HCT116 (cell line): ENCODE measurements at regions not wholly inside any gene's neighbourhood (a gene's known extent, or its start where the extent isn't known, plus 50 kb on each side); places are given as distances from the start of the nearest gene placed in this dataset.

Experiments used
- ATAC-seq: fragments of 200-7000 bp; cut with Tn5 transposase; 2 replicates; pipeline ENCODE4 v1.9.1; 2020; ENCODE audit warnings: mild to moderate bottlenecking, moderate library complexity
- BruUV-seq: library from RNA; stranded (reverse); fragments of 400-500 nt; replicated peaks from 2 replicates; lab custom pipeline; 2021; lab: Mats Ljungman, UMichigan
- CTCF ChIA-PET: fragments of 300-600 bp; sonication (Branson Sonifier 250); formaldehyde crosslinking; loops from one replicate; lab custom pipeline; 2021; ENCODE audit warnings: antibody characterized with exemption; lab: Charles Lee
- POLR2A ChIA-PET: fragments of 300-600, 350-600 bp; sonication (Branson Sonifier 250); formaldehyde crosslinking; loops from one replicate; lab custom pipeline; 2021; ENCODE audit warnings: antibody characterized with exemption; lab: Charles Lee
- RAD21 ChIA-PET, 2 experiments: fragments of 300-600 bp; sonication (Branson Sonifier 250); formaldehyde crosslinking; loops; one replicate each; lab custom pipeline; 2023; ENCODE audit warnings: low total read pairs in 2 of 2; ENCODE audit not compliant: uncharacterized antibody in 2 of 2, unreplicated experiment in 2 of 2, low non-redundant PET in 1 of 2; lab: Charles Lee
- DNase-seq: peaks from one replicate; pipeline ENCODE4 v3.0.0-alpha.2; 2010; ENCODE audit warnings: low read depth, low spot score
- H2AFZ ChIP-seq: fragments of 200-600 bp; shearing (Covaris generic), sonication (generic); 2 replicates; pipeline ENCODE4 v1.6.1; 2017; ENCODE audit warnings: low read depth, mixed run types, mixed read lengths, antibody characterized with exemption, low read length; ENCODE audit not compliant: poor library complexity, severe bottlenecking
- H3K27ac ChIP-seq: 2 replicates; pipeline ENCODE4 v1.5.1; 2012; ENCODE audit warnings: low read depth, low read length
- H3K27me3 ChIP-seq: fragments of 200-600 bp; sonication (generic); 2 replicates; pipeline ENCODE4 v1.6.1; 2016; ENCODE audit warnings: mixed run types, low read length, mixed read lengths; ENCODE audit not compliant: insufficient read depth
- H3K36me3 ChIP-seq, 2 experiments: fragments of 200-500 bp in 1 of 2; fragments of 200-600 bp in 1 of 2; sonication (Bioruptor generic) in 1 of 2; sonication (generic) in 1 of 2; 2 replicates each; pipeline versions ENCODE4 v1.5.1 to v1.6.1; 2014 to 2016; ENCODE audit warnings: low read length in 2 of 2, inconsistent platforms in 1 of 2, mixed read lengths in 1 of 2, mixed run types in 1 of 2; ENCODE audit not compliant: insufficient read depth in 2 of 2, control insufficient read depth in 1 of 2
- H3K4me1 ChIP-seq, 2 experiments: fragments of 200-600 bp in 1 of 2; sonication (generic) in 1 of 2; 2 replicates each; pipeline versions ENCODE4 v1.5.1 to v1.6.1; 2012 to 2017; ENCODE audit warnings: low read length in 2 of 2, inconsistent platforms in 1 of 2, mild to moderate bottlenecking in 1 of 2, mixed read lengths in 1 of 2, mixed run types in 1 of 2, moderate library complexity in 1 of 2; ENCODE audit not compliant: insufficient read depth in 2 of 2, control insufficient read depth in 1 of 2
- H3K4me2 ChIP-seq: fragments of 200-600 bp; sonication (generic); 2 replicates; pipeline ENCODE4 v1.6.1; 2017; ENCODE audit warnings: mixed run types, low read length, mixed read lengths
- H3K4me3 ChIP-seq, 2 experiments: fragments of 200-600 bp in 1 of 2; sonication (generic) in 1 of 2; replicated peaks in 1 of 2; 2 replicates each; pipeline ENCODE4 v1.5.1; 2011 to 2016; ENCODE audit warnings: low read length in 2 of 2, control low read depth in 1 of 2, low read depth in 1 of 2, mild to moderate bottlenecking in 1 of 2, mixed read lengths in 1 of 2, mixed run types in 1 of 2
- H3K79me2 ChIP-seq: fragments of 200-600 bp; sonication (generic); 2 replicates; pipeline ENCODE4 v1.6.1; 2017; ENCODE audit warnings: mild to moderate bottlenecking, mixed run types, low read length, moderate library complexity, mixed read lengths; ENCODE audit not compliant: insufficient read depth
- H3K9ac ChIP-seq: fragments of 200-600 bp; sonication (generic); 2 replicates; pipeline ENCODE4 v1.6.1; 2016; ENCODE audit warnings: low read length, mixed read lengths
- H3K9me2 ChIP-seq: fragments of 200-600 bp; sonication (generic), shearing (Covaris generic); 2 replicates; pipeline ENCODE4 v1.6.1; 2017; ENCODE audit warnings: mixed run types, mild to moderate bottlenecking, moderate library complexity; ENCODE audit not compliant: insufficient read depth
- H3K9me3 ChIP-seq, 2 experiments: fragments of 200-500 bp in 1 of 2; fragments of 200-600 bp in 1 of 2; sonication (Bioruptor generic) in 1 of 2; sonication (generic) in 1 of 2; 2 replicates each; pipeline ENCODE4 v1.6.1; 2014 to 2017; ENCODE audit warnings: low read length in 2 of 2, mixed read lengths in 2 of 2, inconsistent platforms in 1 of 2, low read depth in 1 of 2, mild to moderate bottlenecking in 1 of 2, mixed run types in 1 of 2, moderate library complexity in 1 of 2; ENCODE audit not compliant: control insufficient read depth in 1 of 2, insufficient read depth in 1 of 2
- H4K20me1 ChIP-seq: fragments of 200-600 bp; sonication (generic), shearing (Covaris generic); 2 replicates; pipeline ENCODE4 v1.6.1; 2017; ENCODE audit warnings: mixed run types, mild to moderate bottlenecking, moderate library complexity; ENCODE audit not compliant: insufficient read depth
- CEBPB ChIP-seq: IDR thresholded peaks from 2 replicates; pipeline ENCODE4 v1.6.1; 2012; ENCODE audit warnings: low read depth
- EZH2phosphoT487 ChIP-seq: fragments of 200-600 bp; IDR thresholded peaks from 2 replicates; pipeline ENCODE4 v1.6.1; 2018; ENCODE audit warnings: antibody characterized with exemption, borderline replicate concordance
- MAX ChIP-seq: IDR thresholded peaks from 2 replicates; pipeline ENCODE4 v1.6.1; 2012
- POLR2AphosphoS5 ChIP-seq: IDR thresholded peaks from 2 replicates; pipeline ENCODE4 v1.6.1; 2011; ENCODE audit warnings: mild to moderate bottlenecking, low read depth, low read length, moderate library complexity
- REST ChIP-seq: IDR thresholded peaks from 2 replicates; pipeline ENCODE4 v1.6.1; 2012; ENCODE audit warnings: low read depth
- SP1 ChIP-seq: IDR thresholded peaks from 2 replicates; pipeline ENCODE4 v1.6.1; 2012; ENCODE audit warnings: low read depth
- SRF ChIP-seq: IDR thresholded peaks from 2 replicates; pipeline ENCODE4 v1.6.1; 2012; ENCODE audit warnings: low read depth
- TCF7L2 ChIP-seq: IDR thresholded peaks from 2 replicates; pipeline ENCODE4 v1.7.0; 2011; ENCODE audit warnings: borderline replicate concordance, inconsistent platforms; ENCODE audit not compliant: insufficient read depth, insufficient read length; ENCODE audit errors: extremely low read depth
- YY1 ChIP-seq: IDR thresholded peaks from 2 replicates; pipeline ENCODE4 v1.6.1; 2011; ENCODE audit warnings: low read length, low read depth, moderate library complexity, mild to moderate bottlenecking; ENCODE audit not compliant: insufficient replicate concordance; ENCODE audit errors: extremely low read depth
- ZFX ChIP-seq: fragments of 450-650 bp; IDR thresholded peaks from 2 replicates; pipeline ENCODE4 v1.6.1; 2017
- ZNF274 ChIP-seq: fragments of 200-500 bp; sonication (Bioruptor generic); IDR thresholded peaks from 2 replicates; pipeline ENCODE4 v1.6.1; 2014; ENCODE audit warnings: mild to moderate bottlenecking, low read depth, low read length, inconsistent platforms
- intact Hi-C: fragments of 100-400 bp; cut with micrococcal nuclease; formaldehyde crosslinking; loops from 2 replicates; pipeline ENCODE4 v1.10.0; 2022
- TF ChIP-seq, protein P1 (sequence below): IDR thresholded peaks from 2 replicates; pipeline ENCODE4 v1.6.1; 2012
- TF ChIP-seq, protein P2 (sequence below), 3 experiments: fragments of 200-600 bp in 1 of 3; sonication (generic) in 1 of 3; IDR thresholded peaks in 2 of 3; conservative IDR thresholded peaks in 1 of 3; 2 replicates each; pipeline ENCODE4 v1.5.1; 2012 to 2017; ENCODE audit warnings: low read depth in 2 of 3, low read length in 2 of 3, antibody characterized with exemption in 1 of 3, borderline replicate concordance in 1 of 3, control low read depth in 1 of 3, mild to moderate bottlenecking in 1 of 3, mixed read lengths in 1 of 3, mixed run types in 1 of 3, moderate library complexity in 1 of 3; ENCODE audit not compliant: insufficient read depth in 1 of 3

GRCh38 chr12:79514730-79515529 lies 175.8 kb downstream of the PAWR start:
- Histone ChIP-seq H3K9me3 (no peaks in the 10 kb centered on the region), H3K79me2 (no peaks in the 10 kb centered on the region), H3K27me3 (no peaks in the 10 kb centered on the region), H3K27ac (no peak overlapping the region), H3K4me3 (no peak overlapping the region), H3K4me2 (no peak overlapping the region), H2AFZ (no peak overlapping the region), H3K36me3 (no peaks in the 10 kb centered on the region), H3K9ac (no peak overlapping the region), H4K20me1 (no peaks in the 10 kb centered on the region), H3K9me2 (no peaks in the 10 kb centered on the region), H3K4me1 (no peaks in the 10 kb centered on the region)
- ChIA-PET CTCF (no interaction called here), POLR2A (no interaction called here), RAD21 (no interaction called here)
- TF ChIP-seq ZNF274 (no peak), SRF (no peak), REST (no peak), EZH2phosphoT487 (no peak), SP1 (no peak), MAX (no peak), YY1 (no peak), TCF7L2 (no peak), POLR2AphosphoS5 (no peak), CEBPB (no peak), ZFX (no peak)
- TF ChIP-seq, protein P1, sequence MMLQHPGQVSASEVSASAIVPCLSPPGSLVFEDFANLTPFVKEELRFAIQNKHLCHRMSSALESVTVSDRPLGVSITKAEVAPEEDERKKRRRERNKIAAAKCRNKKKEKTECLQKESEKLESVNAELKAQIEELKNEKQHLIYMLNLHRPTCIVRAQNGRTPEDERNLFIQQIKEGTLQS = no peak
- TF ChIP-seq, protein P2, sequence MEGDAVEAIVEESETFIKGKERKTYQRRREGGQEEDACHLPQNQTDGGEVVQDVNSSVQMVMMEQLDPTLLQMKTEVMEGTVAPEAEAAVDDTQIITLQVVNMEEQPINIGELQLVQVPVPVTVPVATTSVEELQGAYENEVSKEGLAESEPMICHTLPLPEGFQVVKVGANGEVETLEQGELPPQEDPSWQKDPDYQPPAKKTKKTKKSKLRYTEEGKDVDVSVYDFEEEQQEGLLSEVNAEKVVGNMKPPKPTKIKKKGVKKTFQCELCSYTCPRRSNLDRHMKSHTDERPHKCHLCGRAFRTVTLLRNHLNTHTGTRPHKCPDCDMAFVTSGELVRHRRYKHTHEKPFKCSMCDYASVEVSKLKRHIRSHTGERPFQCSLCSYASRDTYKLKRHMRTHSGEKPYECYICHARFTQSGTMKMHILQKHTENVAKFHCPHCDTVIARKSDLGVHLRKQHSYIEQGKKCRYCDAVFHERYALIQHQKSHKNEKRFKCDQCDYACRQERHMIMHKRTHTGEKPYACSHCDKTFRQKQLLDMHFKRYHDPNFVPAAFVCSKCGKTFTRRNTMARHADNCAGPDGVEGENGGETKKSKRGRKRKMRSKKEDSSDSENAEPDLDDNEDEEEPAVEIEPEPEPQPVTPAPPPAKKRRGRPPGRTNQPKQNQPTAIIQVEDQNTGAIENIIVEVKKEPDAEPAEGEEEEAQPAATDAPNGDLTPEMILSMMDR (IDR thresholded peaks at IDR 0.05 in 2 of 3, conservative IDR thresholded peaks at IDR 0.05 in 1 of 3; ENCODE audit: borderline replicate concordance in 1 of 3, insufficient read depth in 1 of 3, low read depth in 2 of 3, low read length in 2 of 3) = no peak
- ATAC-seq (no peak), DNase-seq (no peak)
- intact Hi-C loops = no loop called here
- no TSS peak for BruUV-seq
